ENCODE measurements at regions not wholly inside any gene's neighbourhood (a gene's known extent, or its start where the extent isn't known, plus 50 kb on each side); places are given as distances from the start of the nearest gene placed in this dataset.
"Not testable (repeated sequence)": the region's sequence is repeated elsewhere in the genome, so short reads cannot be mapped to it uniquely, and the experiment has no call there.

DNA sequence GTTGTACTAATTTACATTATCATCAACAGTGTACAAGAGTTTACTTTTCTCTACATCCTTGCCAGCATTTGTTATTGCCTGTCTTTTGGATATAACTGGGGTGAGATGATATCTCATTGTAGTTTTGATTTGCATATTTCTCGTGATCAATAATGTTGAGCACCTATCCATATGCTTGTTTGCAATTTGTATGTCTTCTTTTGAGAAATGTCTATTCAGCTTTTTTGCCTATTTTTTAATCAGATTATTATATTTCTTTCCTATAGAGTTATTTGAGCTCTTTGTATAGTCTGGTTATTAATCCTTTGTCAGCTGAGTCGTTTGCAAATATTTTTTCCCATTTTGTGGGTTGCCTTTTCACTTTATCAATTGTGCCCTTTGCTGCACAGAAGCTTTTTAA, 540.8 kb upstream of the SGO1 start:
- Mint-ChIP-seq H3K4me3 (ENCODE audit: unreplicated experiment) (no peak overlapping the region), H3K27ac (ENCODE audit: unreplicated experiment) (no peak overlapping the region), H3K9me3 (ENCODE audit: unreplicated experiment) (no peaks in the 10 kb centered on the region), H3K27me3 (ENCODE audit: insufficient read depth, unreplicated experiment) (no peaks in the 10 kb centered on the region), H3K4me1 (ENCODE audit: low read depth, unreplicated experiment) (no peaks in the 10 kb centered on the region), H3K36me3 (ENCODE audit: insufficient read depth, unreplicated experiment) (no peaks in the 10 kb centered on the region)
- TF ChIP-seq, protein P1, sequence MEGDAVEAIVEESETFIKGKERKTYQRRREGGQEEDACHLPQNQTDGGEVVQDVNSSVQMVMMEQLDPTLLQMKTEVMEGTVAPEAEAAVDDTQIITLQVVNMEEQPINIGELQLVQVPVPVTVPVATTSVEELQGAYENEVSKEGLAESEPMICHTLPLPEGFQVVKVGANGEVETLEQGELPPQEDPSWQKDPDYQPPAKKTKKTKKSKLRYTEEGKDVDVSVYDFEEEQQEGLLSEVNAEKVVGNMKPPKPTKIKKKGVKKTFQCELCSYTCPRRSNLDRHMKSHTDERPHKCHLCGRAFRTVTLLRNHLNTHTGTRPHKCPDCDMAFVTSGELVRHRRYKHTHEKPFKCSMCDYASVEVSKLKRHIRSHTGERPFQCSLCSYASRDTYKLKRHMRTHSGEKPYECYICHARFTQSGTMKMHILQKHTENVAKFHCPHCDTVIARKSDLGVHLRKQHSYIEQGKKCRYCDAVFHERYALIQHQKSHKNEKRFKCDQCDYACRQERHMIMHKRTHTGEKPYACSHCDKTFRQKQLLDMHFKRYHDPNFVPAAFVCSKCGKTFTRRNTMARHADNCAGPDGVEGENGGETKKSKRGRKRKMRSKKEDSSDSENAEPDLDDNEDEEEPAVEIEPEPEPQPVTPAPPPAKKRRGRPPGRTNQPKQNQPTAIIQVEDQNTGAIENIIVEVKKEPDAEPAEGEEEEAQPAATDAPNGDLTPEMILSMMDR (IDR thresholded peaks at IDR 0.05; ENCODE audit: insufficient read depth in 1 of 2, low read depth in 1 of 2, low read length in 1 of 2, severe bottlenecking in 1 of 2, unreplicated experiment in 1 of 2) = no peak
- Histone ChIP-seq H3K4me1 (no peaks in the 10 kb centered on the region), H3K9me3 (no peaks in the 10 kb centered on the region), H3K27me3 (replicated peaks; ENCODE audit: control insufficient read depth, insufficient read depth, low read length) (no peaks in the 10 kb centered on the region), H3K36me3 (ENCODE audit: control insufficient read depth, insufficient read depth, low read length) (no peaks in the 10 kb centered on the region), H3K4me3 (ENCODE audit: low read depth, low read length) (no peak overlapping the region)
- ChIA-PET POLR2A (no interaction called here), CTCF (no interaction called here)
- no TSS peak for BruUV-seq (replicated peaks)
- DNase-seq = no peak
- intact Hi-C loops (cut with micrococcal nuclease; ENCODE audit: unreplicated experiment) = no loop called here

DNA sequence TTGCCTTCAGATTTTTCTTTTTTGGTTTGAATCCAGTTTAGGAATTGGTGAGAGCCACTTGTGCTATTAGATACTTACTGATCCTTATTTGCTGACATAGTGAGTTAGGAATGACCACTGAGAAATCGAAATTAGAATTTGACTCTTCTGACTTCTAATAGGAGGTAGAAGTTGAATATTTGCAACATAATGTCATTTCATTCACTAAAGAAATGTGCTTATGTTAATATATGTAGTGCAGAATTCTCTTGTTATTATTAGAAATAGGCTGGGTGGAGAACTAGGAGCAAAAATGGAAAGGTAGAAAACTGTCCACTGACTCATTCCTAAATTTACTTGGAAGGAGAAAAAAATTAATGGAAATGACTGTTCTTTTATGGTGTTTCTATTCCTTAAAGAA, 538.2 kb upstream of the SGO1 start:
- no peaks in the 10 kb centered on the region for H3K9me3 Mint-ChIP-seq (ENCODE audit: unreplicated experiment)
- no peak overlapping the region for H3K4me3 Mint-ChIP-seq (ENCODE audit: unreplicated experiment)
- no peaks in the 10 kb centered on the region for H3K9me3 ChIP-seq
- ChIA-PET POLR2A (no interaction called here), CTCF (no interaction called here)
- H3K4me3 ChIP-seq (ENCODE audit: low read depth, low read length) = no peak overlapping the region
- H3K27me3 Mint-ChIP-seq (ENCODE audit: insufficient read depth, unreplicated experiment) = no peaks in the 10 kb centered on the region
- no peaks in the 10 kb centered on the region for H3K4me1 ChIP-seq
- H3K36me3 ChIP-seq (ENCODE audit: control insufficient read depth, insufficient read depth, low read length) = no peaks in the 10 kb centered on the region
- no peaks in the 10 kb centered on the region for H3K36me3 Mint-ChIP-seq (ENCODE audit: insufficient read depth, unreplicated experiment)
- BruUV-seq (replicated peaks) = no TSS peak
- H3K27me3 ChIP-seq (replicated peaks; ENCODE audit: control insufficient read depth, insufficient read depth, low read length) = no peaks in the 10 kb centered on the region
- TF ChIP-seq, protein P1 (IDR thresholded peaks at IDR 0.05; ENCODE audit: insufficient read depth in 1 of 2, low read depth in 1 of 2, low read length in 1 of 2, severe bottlenecking in 1 of 2, unreplicated experiment in 1 of 2) = no peak
- DNase-seq = no peak
- H3K4me1 Mint-ChIP-seq (ENCODE audit: low read depth, unreplicated experiment) = no peaks in the 10 kb centered on the region
- intact Hi-C loops (cut with micrococcal nuclease; ENCODE audit: unreplicated experiment) = no loop called here
- no peak overlapping the region for H3K27ac Mint-ChIP-seq (ENCODE audit: unreplicated experiment)

DNA sequence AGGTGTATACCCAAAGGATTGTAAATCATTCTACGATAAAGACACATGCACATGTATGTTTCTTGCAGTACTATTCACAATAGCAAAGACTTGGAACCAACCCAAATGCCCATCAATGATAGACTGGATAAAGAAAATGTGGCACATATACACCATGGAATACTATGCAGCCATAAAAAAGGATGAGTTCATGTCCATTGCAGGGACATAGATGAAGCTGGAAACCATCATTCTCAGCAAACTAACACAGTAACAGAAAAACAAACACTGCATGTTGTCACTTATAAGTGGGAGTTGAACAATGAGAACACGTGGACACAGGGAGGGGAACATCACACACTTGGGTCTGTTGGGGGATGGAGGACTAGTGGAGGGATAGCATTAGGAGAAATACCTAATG, 530.4 kb upstream of the SGO1 start:
- DNase-seq; H3K9me3 Mint-ChIP-seq (ENCODE audit: unreplicated experiment); BruUV-seq (replicated peaks); H3K9me3 ChIP-seq; H3K4me3 Mint-ChIP-seq (ENCODE audit: unreplicated experiment); H3K36me3 Mint-ChIP-seq (ENCODE audit: insufficient read depth, unreplicated experiment); H3K36me3 ChIP-seq (ENCODE audit: control insufficient read depth, insufficient read depth, low read length); H3K4me1 ChIP-seq; H3K27ac Mint-ChIP-seq (ENCODE audit: unreplicated experiment); POLR2A ChIA-PET; H3K27me3 Mint-ChIP-seq (ENCODE audit: insufficient read depth, unreplicated experiment); H3K4me1 Mint-ChIP-seq (ENCODE audit: low read depth, unreplicated experiment); intact Hi-C loops (cut with micrococcal nuclease; ENCODE audit: unreplicated experiment); H3K27me3 ChIP-seq (replicated peaks; ENCODE audit: control insufficient read depth, insufficient read depth, low read length); H3K4me3 ChIP-seq (ENCODE audit: low read depth, low read length); CTCF ChIA-PET: not testable (repeated sequence)

DNA sequence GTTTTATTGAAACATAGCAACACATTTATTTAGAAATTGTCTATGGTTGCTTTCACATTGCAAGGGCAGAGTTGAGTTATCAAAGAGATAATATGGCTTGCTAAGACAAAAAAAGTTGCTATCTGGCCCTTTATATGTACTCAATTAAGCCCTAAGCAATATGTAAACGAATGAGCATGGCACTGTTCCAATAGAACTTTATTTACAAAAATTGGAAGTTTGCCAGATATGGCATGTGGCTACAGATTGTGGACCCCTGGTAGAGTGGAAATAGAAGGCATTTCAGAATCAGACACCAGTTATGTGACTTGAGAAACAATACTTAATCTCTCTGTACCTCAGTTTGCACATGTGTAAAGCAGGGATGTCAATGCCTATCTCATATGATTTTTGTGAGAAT, 515.6 kb upstream of the SGO1 start:
- H3K36me3 ChIP-seq (ENCODE audit: control insufficient read depth, insufficient read depth, low read length) = no peaks in the 10 kb centered on the region
- no peaks in the 10 kb centered on the region for H3K9me3 ChIP-seq
- H3K4me3 ChIP-seq (ENCODE audit: low read depth, low read length) = no peak overlapping the region
- H3K4me3 Mint-ChIP-seq (ENCODE audit: unreplicated experiment) = no peak overlapping the region
- no peaks in the 10 kb centered on the region for H3K36me3 Mint-ChIP-seq (ENCODE audit: insufficient read depth, unreplicated experiment)
- intact Hi-C loops (cut with micrococcal nuclease; ENCODE audit: unreplicated experiment) = no loop called here
- ChIA-PET CTCF (no interaction called here), POLR2A (no interaction called here)
- no peaks in the 10 kb centered on the region for H3K9me3 Mint-ChIP-seq (ENCODE audit: unreplicated experiment)
- peaks cover 4% of the 10 kb centered on the region for H3K27me3 Mint-ChIP-seq (ENCODE audit: insufficient read depth, unreplicated experiment)
- H3K4me1 ChIP-seq = no peaks in the 10 kb centered on the region
- H3K27me3 ChIP-seq (replicated peaks; ENCODE audit: control insufficient read depth, insufficient read depth, low read length) = no peaks in the 10 kb centered on the region
- DNase-seq = no peak
- H3K4me1 Mint-ChIP-seq (ENCODE audit: low read depth, unreplicated experiment) = no peaks in the 10 kb centered on the region
- TF ChIP-seq, protein P1 (IDR thresholded peaks at IDR 0.05; ENCODE audit: insufficient read depth in 1 of 2, low read depth in 1 of 2, low read length in 1 of 2, severe bottlenecking in 1 of 2, unreplicated experiment in 1 of 2) = no peak
- no peak overlapping the region for H3K27ac Mint-ChIP-seq (ENCODE audit: unreplicated experiment)
- BruUV-seq (replicated peaks) = no TSS peak

All from Caco-2 (cell line).